GM21737 (cell line): ENCODE measurements at regions not wholly inside any gene's neighbourhood (a gene's known extent, or its start where the extent isn't known, plus 50 kb on each side); places are given as distances from the start of the nearest gene placed in this dataset.

Source experiments
- ATAC-seq: cut with Tn5 transposase; IDR thresholded peaks from one replicate; pipeline ENCODE4 v1.9.1; 2021; ENCODE audit warnings: mild to moderate bottlenecking, moderate library complexity; ENCODE audit not compliant: unreplicated experiment

- no peak for ATAC-seq
Observed at GRCh38 chr16:86103320-86103719, 204.4 kb downstream of the IRF8 start.

GRCh38 chr16:86104537-86105048 lies 205.6 kb downstream of the IRF8 start:
- no peak for ATAC-seq

- no peak for ATAC-seq
Observed at GRCh38 chr16:86107215-86107825, 208.4 kb downstream of the IRF8 start.

- no peak for ATAC-seq
Observed at GRCh38 chr16:86108062-86108461, 209.1 kb downstream of the IRF8 start.

- no peak for ATAC-seq
Observed at GRCh38 chr16:86110134-86110533, 211.2 kb downstream of the IRF8 start.

GRCh38 chr16:86110726-86111125 lies 211.8 kb downstream of the IRF8 start:
- no peak for ATAC-seq

GRCh38 chr16:86112178-86112577 lies 213.2 kb downstream of the IRF8 start:
- no peak for ATAC-seq

- no peak for ATAC-seq
Observed at GRCh38 chr16:86117235-86117634, 218.3 kb downstream of the IRF8 start.

GRCh38 chr16:86117756-86118155 lies 218.8 kb downstream of the IRF8 start:
- ATAC-seq: no peak

- ATAC-seq: no peak
Observed at GRCh38 chr16:86118467-86119307, 219.7 kb downstream of the IRF8 start.

- no peak for ATAC-seq
Observed at GRCh38 chr16:86120201-86121192, 221.5 kb downstream of the IRF8 start.

- ATAC-seq: no peak
Observed at GRCh38 chr16:86121374-86122010, 222.5 kb downstream of the IRF8 start.

GRCh38 chr16:86122681-86123342 lies 223.8 kb downstream of the IRF8 start:
- ATAC-seq: no peak

GRCh38 chr16:86124321-86124720 lies 225.4 kb downstream of the IRF8 start:
- no peak for ATAC-seq

- ATAC-seq: no peak
Observed at GRCh38 chr16:86126891-86127290, 227.9 kb downstream of the IRF8 start.

GRCh38 chr16:86127366-86127765 lies 228.4 kb downstream of the IRF8 start:
- ATAC-seq: no peak

GRCh38 chr16:86128246-86128645 lies 229.3 kb downstream of the IRF8 start:
- ATAC-seq: no peak

GRCh38 chr16:86129541-86129940 lies 230.6 kb downstream of the IRF8 start:
- no peak for ATAC-seq

- ATAC-seq: no peak
Observed at GRCh38 chr16:86133377-86133776, 234.4 kb downstream of the IRF8 start.

- ATAC-seq: no peak
Observed at GRCh38 chr16:86133847-86134375, 234.9 kb downstream of the IRF8 start.
